HG03469 (cell line): ENCODE measurements at regions not wholly inside any gene's neighbourhood (a gene's known extent, or its start where the extent isn't known, plus 50 kb on each side); places are given as distances from the start of the nearest gene placed in this dataset.
A peak's percentile ranks its signal among the peaks of the same experiment; 100 is the strongest.
"Not testable (repeated sequence)": the region's sequence is repeated elsewhere in the genome, so short reads cannot be mapped to it uniquely, and the experiment has no call there.

Experiments used
- ATAC-seq: cut with Tn5 transposase; IDR thresholded peaks from one replicate; pipeline ENCODE4 v1.9.1; 2021; ENCODE audit warnings: mild to moderate bottlenecking, moderate library complexity, moderate number of reproducible peaks; ENCODE audit not compliant: unreplicated experiment

DNA sequence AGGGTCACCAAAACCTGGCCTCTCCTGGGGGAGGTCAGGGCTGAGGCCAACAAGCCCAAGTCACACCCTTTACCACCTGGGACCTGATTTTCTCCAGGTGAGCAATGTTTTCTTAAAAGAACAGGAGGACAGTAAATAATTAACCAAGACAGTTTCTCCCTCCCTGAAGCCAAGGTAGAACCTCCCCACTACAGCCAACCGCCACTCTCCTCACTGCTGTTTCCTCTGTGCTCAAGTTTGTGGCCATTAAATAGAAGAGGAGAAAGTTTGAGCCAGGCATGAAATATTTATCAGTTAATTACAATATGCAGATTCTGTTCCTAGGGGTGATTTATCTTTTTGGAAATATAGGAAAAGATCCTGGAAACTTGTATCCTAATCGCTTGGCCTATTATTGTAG lies 150.6 kb upstream of the ANKRD20A1 start:
- ATAC-seq = not testable (repeated sequence)

DNA sequence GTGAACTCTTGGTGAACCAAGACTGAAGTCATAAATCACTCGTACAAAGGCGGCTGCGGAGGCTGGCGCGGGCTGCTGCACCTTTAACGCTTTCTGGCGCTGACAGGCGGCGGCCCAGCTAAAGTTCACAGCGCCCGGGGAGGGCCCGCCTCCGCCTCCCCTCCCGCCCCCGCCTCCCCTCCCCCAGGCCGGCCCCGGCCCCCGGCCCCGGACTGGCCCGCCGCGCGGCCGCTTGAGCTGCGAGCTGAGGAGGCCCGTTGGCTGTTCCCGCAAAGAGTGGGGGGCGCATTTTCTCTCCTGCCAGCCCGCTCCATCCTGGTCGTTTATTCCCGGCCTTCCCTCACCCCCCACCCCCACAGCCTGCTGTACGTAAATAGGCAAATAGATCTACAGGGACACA lies 147.3 kb upstream of the ANKRD20A1 start:
- ATAC-seq = not testable (repeated sequence)

DNA sequence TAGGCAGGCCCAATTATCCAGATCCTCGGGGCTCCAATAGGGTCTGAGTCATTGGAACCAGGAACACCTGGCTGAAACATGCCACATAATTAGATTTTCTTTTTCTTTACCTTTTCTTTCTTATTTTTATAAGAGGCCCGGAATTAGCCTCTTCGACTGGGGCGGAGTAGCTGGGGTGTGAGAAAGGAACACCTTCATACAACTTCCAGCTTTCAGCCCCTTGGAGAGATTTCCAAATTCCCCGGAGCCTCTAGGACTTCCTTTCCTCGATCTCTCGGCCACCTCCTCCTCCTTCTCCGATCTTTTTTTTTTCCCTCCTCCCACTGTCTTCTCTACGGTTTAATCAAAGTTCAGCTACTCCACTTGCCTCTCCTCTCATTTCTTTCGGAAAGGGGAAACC lies 146.8 kb upstream of the ANKRD20A1 start:
- ATAC-seq = not testable (repeated sequence)

DNA sequence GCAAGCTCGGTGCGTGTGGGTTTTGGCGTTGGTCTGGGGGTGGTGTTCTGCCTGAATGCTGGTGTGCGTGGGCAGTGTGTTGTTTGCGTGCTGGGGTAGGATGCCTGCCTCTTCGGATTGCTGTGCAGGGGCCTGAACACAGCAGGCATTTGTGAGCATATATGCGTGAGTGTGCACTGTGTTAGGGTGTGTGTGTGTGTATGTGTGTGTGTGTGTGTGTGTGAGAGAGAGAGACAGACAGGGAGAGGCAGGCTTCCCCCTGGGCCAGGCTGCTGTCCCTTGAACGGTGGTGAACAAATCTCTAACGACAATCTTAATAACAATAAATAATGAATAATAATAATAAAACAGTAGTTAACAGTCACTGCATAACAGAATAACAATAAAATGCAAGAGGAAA lies 145.8 kb upstream of the ANKRD20A1 start:
- not testable (repeated sequence) for ATAC-seq

DNA sequence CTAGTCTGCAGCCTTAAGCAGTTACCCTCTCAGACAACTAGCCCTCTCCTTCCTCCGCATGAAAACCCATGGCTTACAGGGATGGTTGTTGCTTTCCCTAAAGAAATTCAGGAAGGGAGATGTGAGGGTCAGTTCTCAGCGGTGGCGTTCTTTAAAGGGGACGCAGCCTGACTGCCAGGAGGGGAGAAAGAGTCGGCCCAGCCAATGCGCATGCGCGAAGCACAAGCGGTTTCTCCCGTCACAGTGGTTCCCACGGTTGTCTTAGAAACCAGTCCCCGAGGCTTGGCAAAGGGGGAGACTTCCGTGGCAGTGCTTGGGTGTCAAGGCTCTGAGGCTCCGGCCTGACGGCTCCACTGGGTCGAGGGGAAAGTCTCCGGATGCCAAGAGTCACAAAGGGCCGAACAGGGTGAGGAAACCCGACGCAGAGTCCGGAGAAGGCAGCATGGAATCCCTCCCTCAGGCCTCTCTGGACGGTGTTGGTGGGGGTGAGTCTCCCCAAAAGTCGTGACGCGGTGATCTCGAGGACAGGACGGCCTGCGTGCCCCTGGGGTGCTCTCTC lies 140.8 kb upstream of the ANKRD20A1 start:
- not testable (repeated sequence) for ATAC-seq

DNA sequence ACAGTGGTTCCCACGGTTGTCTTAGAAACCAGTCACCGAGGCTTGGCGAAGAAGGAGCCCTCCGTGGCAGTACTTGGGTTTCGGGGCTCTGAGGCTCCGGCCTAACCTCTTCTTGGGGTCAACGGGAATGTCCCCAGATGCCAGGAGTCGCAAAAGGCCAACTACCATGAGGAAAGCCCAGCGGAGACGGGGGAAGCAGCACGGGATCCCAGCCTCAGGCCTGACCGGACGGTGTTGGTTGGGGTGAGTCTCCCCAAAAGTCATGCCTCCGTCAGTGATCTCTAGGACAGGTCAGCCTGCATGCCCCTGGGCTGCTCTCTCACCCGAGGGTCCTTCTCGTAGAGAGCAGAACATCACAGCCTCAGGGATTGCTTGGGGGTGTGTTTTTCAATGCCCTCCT lies 138.2 kb upstream of the ANKRD20A1 start:
- ATAC-seq = not testable (repeated sequence)

DNA sequence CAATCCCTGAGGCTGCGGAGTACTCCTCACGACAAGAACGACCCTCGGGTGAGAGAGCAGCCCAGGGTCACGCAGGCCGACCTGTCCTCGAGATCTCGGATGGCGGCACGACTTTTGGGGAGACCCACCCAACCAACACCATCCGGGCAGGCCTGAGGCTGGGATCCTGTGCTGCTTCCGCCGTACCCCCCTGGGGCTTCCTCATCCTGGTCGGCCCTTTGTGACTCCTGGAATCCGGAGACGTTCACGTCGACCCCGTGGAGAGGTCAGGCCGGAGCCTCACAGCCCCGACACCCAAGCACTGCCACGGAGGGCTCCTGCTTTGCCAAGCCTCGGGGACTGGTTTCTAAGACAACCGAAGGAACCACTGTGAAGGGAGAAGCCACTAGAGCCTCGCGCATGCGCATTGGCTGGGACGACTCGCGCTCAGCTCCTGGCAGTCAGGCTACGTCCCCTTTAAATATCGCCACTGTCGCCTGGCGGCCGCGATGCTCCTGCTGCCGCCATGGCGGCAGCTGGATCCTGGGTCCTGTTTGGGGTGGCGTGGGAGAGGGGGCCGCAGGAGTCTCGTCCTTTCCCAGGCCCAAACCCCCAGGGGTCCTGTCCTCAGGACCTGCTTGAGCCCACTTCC lies 136.2 kb upstream of the ANKRD20A1 start:
- ATAC-seq = peak; percentile 86

DNA sequence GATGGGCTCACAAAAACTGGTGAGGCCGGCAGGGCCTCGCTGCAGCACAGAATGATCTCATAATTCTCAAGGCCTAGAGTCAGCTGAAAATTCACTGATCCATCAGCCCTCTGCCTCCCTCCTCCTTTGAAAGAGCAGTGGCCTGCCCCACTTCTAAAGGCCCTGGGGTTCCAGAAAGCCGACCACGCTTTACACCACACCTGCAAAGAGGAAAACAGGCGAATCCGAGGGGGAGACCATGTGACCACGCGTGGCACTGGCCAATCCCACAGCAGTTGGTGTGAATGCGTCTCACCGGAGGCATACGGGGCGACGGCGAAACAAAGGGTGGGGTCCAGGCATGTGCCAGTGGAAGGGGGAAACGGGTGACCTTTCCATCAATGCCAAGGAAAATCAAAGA lies 135.5 kb upstream of the ANKRD20A1 start:
- not testable (repeated sequence) for ATAC-seq

DNA sequence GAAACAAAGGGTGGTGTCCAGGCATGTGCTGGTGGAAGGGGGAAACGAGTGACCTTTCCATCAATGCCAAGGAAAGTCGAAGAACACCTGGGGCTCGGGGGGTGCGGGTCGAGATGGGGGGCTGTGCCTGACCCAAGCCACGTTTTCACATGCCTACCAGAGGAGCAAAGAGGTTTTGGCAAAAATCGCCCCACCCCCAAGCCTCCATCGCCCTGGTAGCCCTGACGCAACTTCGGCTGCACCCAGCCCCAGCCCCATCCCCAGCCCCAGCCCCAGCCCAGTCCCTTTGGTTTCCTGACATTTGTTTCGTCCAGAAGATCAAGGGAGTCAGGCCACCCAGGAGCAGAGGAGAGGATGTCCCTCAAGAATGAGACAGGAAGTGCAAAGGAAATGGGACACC lies 133.8 kb upstream of the ANKRD20A1 start:
- ATAC-seq = not testable (repeated sequence)

DNA sequence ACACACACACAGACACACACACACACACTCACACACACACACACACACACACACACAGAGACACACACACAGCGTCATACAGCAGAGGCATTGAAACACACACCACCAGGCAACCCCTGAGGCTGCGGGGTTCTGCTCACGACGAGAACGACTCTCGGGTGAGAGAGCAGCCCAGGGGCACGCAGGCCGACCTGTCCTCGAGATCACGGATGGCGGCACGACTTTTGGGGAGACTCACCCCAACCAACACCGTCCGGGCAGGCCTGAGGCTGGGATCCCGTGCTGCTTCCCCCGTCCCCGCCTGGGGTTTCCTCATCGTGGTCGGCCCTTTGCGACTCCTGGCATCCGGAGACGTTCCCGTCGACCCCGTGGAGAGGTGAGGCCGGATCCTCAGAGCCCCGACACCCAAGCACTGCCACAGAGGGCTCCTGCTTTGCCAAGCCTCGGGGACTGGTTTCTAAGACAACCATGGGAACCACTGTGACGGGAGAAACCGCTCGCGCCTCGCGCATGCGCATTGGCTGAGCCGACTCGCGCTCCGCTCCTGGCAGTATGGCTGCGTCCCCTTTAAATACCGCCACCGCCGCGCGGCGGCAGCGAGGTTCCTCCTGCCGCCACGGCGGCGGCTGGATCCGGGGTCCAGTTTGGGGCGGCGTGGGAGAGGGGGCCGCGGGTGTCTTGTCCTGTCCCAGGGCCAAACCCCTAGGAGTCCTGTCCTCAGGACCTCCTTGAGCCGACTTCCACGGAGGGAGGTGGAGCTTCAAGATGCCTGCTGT lies 132.3 kb upstream of the ANKRD20A1 start:
- peak; percentile 59 for ATAC-seq

DNA sequence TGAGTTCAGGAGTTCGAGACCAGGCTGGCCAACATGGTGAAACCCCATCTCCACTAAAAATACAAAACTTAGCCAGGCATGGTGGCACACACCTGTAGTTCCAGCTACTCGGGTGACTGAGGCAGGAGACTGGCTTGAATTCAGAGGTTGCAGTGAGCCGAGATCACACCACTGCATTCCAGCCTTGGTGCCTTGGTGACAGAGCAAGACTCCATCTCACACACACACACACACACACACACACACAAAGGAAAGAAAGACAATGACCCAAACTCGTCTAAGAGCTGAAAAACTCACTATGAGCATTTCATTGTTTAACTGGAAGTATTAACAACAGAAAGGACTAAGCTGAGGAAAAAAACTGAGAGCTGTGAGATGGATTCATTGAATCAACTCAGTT lies 95.6 kb upstream of the ANKRD20A1 start:
- not testable (repeated sequence) for ATAC-seq

DNA sequence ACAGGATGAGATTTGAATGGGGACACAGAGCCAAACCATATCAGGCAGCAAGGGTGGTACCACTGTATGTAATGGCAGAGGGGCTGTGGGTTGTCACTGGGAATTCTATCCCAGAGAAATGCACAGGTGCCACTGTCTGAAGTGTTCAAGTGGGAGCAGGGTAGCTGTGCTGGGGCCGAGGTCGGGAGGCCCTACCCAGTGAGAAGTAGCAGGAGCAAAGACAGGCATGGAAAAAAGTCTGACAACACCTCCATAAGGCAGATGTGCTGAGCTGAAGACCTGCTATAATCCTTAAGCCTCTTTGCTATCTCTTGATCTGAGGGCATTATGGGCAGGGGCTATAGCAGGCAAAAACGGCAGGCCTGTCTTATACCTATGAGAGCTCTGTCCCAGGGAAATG lies 86.9 kb upstream of the ANKRD20A1 start:
- ATAC-seq = not testable (repeated sequence)

DNA sequence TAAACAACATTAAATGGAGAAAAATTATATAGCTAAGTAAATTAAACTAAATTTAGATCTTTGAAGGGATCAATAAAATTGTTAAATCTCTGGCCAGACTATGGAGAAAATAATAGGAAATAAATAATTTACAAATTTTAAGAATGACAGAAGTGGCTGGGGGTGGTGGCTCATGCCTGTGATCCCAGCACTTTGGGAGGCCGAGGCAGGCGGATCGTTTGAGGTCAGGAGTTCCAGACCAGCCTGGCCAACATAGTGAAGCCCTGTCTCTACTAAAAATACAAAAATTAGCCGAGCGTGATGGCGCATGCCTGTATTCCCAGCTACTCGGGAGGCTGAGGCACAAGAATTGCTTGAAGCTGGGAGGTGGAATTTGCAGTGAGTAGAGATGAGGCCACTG lies 58.6 kb upstream of the ANKRD20A1 start:
- not testable (repeated sequence) for ATAC-seq
